Caco-2 (cell line): ENCODE measurements at regions not wholly inside any gene's neighbourhood (a gene's known extent, or its start where the extent isn't known, plus 50 kb on each side); places are given as distances from the start of the nearest gene placed in this dataset.

Source experiments
- BruUV-seq: library from RNA; stranded (reverse); fragments of 400-500 nt; replicated peaks from 2 replicates; lab custom pipeline; 2021; lab: Mats Ljungman, UMichigan
- CTCF ChIA-PET: fragments of 300-600 bp; sonication (Branson Sonifier 250); formaldehyde crosslinking; loops from one replicate; lab custom pipeline; 2022; ENCODE audit warnings: antibody characterized with exemption; lab: Charles Lee
- POLR2A ChIA-PET: fragments of 300-600 bp; sonication (Branson Sonifier 250); formaldehyde crosslinking; loops from one replicate; lab custom pipeline; 2022; ENCODE audit warnings: antibody characterized with exemption; lab: Charles Lee
- DNase-seq, 2 experiments: peaks; one replicate each; pipeline versions ENCODE4 v3.0.0 to v3.0.0-alpha.2; 2020 to 2022
- H3K27me3 ChIP-seq: replicated peaks from 2 replicates; pipeline ENCODE4 v1.6.0; 2011; ENCODE audit warnings: low read length; ENCODE audit not compliant: control insufficient read depth, insufficient read depth
- H3K36me3 ChIP-seq: 2 replicates; pipeline ENCODE4 v1.5.1; 2011; ENCODE audit warnings: low read length; ENCODE audit not compliant: control insufficient read depth, insufficient read depth
- H3K4me1 ChIP-seq: fragments of 250-450 bp; sonication (Bioruptor Pico); 2 replicates; pipeline ENCODE4 v1.5.1; 2020; ENCODE audit warnings: mild to moderate bottlenecking
- H3K4me3 ChIP-seq: 2 replicates; pipeline ENCODE4 v1.5.1; 2011; ENCODE audit warnings: low read depth, mild to moderate bottlenecking, control low read depth, low read length
- H3K9me3 ChIP-seq: fragments of 250-450 bp; sonication (Bioruptor Pico); 2 replicates; pipeline ENCODE4 v1.5.1; 2020; ENCODE audit warnings: mild to moderate bottlenecking, moderate library complexity
- H3K27ac Mint-ChIP-seq: one replicate; pipeline ENCODE4 v1.8.0; 2022; ENCODE audit warnings: mixed read lengths; ENCODE audit not compliant: unreplicated experiment
- H3K27me3 Mint-ChIP-seq: one replicate; pipeline ENCODE4 v1.8.0; 2022; ENCODE audit warnings: mixed read lengths; ENCODE audit not compliant: insufficient read depth, unreplicated experiment
- H3K36me3 Mint-ChIP-seq: one replicate; pipeline ENCODE4 v1.8.0; 2022; ENCODE audit warnings: mild to moderate bottlenecking, mixed read lengths; ENCODE audit not compliant: insufficient read depth, unreplicated experiment
- H3K4me1 Mint-ChIP-seq: one replicate; pipeline ENCODE4 v1.8.0; 2022; ENCODE audit warnings: low read depth, mixed read lengths; ENCODE audit not compliant: unreplicated experiment
- H3K4me3 Mint-ChIP-seq: one replicate; pipeline ENCODE4 v1.8.0; 2022; ENCODE audit warnings: mild to moderate bottlenecking, moderate library complexity, mixed read lengths; ENCODE audit not compliant: unreplicated experiment
- H3K9me3 Mint-ChIP-seq: one replicate; pipeline ENCODE4 v1.8.0; 2022; ENCODE audit warnings: mixed read lengths; ENCODE audit not compliant: unreplicated experiment
- CTCF ChIP-seq, 2 experiments: fragments of 200-600 bp in 1 of 2; IDR thresholded peaks; 1 replicate in 1 of 2; 2 replicates in 1 of 2; pipeline versions ENCODE4 v1.5.1 to v1.8.0; 2011 to 2022; ENCODE audit warnings: antibody characterized with exemption in 1 of 2, control low read depth in 1 of 2, inconsistent platforms in 1 of 2, low read depth in 1 of 2, low read length in 1 of 2, mild to moderate bottlenecking in 1 of 2, moderate library complexity in 1 of 2; ENCODE audit not compliant: insufficient read depth in 1 of 2, severe bottlenecking in 1 of 2, unreplicated experiment in 1 of 2
- intact Hi-C: fragments of 100-400 bp; cut with micrococcal nuclease; formaldehyde crosslinking; loops from one replicate; pipeline ENCODE4 v1.10.0; 2022; ENCODE audit not compliant: unreplicated experiment

DNA sequence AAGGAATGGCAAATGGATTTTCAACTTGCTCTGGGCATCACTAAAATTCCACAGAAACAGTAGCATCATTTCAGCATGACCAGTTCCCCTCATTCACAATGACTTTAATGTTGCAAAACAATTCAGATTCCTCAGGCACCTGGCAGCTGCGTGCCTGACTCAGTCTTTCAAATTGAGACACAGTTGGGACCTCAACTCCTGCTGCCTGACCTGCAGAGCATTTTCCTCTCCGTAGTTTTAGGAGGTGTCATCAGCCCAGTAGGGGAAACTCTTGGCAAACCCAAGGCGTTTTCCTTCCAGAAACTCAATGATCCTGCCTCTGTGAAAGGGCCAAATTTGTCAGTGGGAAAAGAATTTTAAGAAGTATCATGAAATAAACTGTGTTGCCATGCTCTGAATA lies 388.9 kb downstream of the SPRY1 start:
- no peak for DNase-seq
- H3K9me3 ChIP-seq: no peaks in the 10 kb centered on the region
- no peak overlapping the region for H3K4me3 ChIP-seq
- Mint-ChIP-seq H3K9me3 (no peaks in the 10 kb centered on the region), H3K27ac (no peak overlapping the region), H3K4me1 (no peaks in the 10 kb centered on the region), H3K27me3 (peaks cover 4% of the 10 kb centered on the region), H3K4me3 (no peak overlapping the region), H3K36me3 (no peaks in the 10 kb centered on the region)
- ChIA-PET POLR2A (no interaction called here), CTCF (no interaction called here)
- H3K36me3 ChIP-seq: no peaks in the 10 kb centered on the region
- intact Hi-C loops: no loop called here
- H3K4me1 ChIP-seq: no peaks in the 10 kb centered on the region
- H3K27me3 ChIP-seq: no peaks in the 10 kb centered on the region
- no TSS peak for BruUV-seq
- no peak for TF ChIP-seq CTCF (IDR thresholded peaks at IDR 0.05; ENCODE audit: insufficient read depth in 1 of 2, low read depth in 1 of 2, low read length in 1 of 2, severe bottlenecking in 1 of 2, unreplicated experiment in 1 of 2)

- H3K27me3 ChIP-seq: no peaks in the 10 kb centered on the region
- no TSS peak for BruUV-seq
- Mint-ChIP-seq H3K4me3 (no peak overlapping the region), H3K27ac (no peak overlapping the region), H3K27me3 (peaks cover 4% of the 10 kb centered on the region), H3K4me1 (no peaks in the 10 kb centered on the region), H3K36me3 (no peaks in the 10 kb centered on the region), H3K9me3 (no peaks in the 10 kb centered on the region)
- intact Hi-C loops: no loop called here
- no peaks in the 10 kb centered on the region for H3K4me1 ChIP-seq
- TF ChIP-seq CTCF (IDR thresholded peaks at IDR 0.05; ENCODE audit: insufficient read depth in 1 of 2, low read depth in 1 of 2, low read length in 1 of 2, severe bottlenecking in 1 of 2, unreplicated experiment in 1 of 2): no peak
- ChIA-PET POLR2A (no interaction called here), CTCF (no interaction called here)
- H3K36me3 ChIP-seq: no peaks in the 10 kb centered on the region
- no peak overlapping the region for H3K4me3 ChIP-seq
- H3K9me3 ChIP-seq: no peaks in the 10 kb centered on the region
- DNase-seq: no peak
Measured at GRCh38 chr4:123786163-123786915, 389.7 kb downstream of the SPRY1 start.

- no peak overlapping the region for H3K27ac Mint-ChIP-seq
- CTCF ChIA-PET: no interaction called here
Measured at GRCh38 chr4:123786920-123787319, 390.3 kb downstream of the SPRY1 start.

More at GRCh38 chr4:123786920-123787319, 390.3 kb downstream of the SPRY1 start:
- intact Hi-C loops: no loop called here
- Histone ChIP-seq H3K4me1 (no peaks in the 10 kb centered on the region), H3K9me3 (no peaks in the 10 kb centered on the region), H3K27me3 (no peaks in the 10 kb centered on the region), H3K36me3 (no peaks in the 10 kb centered on the region), H3K4me3 (no peak overlapping the region)
- DNase-seq: no peak
- Mint-ChIP-seq H3K4me1 (no peaks in the 10 kb centered on the region), H3K36me3 (no peaks in the 10 kb centered on the region), H3K27me3 (peaks cover 4% of the 10 kb centered on the region), H3K4me3 (no peak overlapping the region), H3K9me3 (no peaks in the 10 kb centered on the region)
- POLR2A ChIA-PET: no interaction called here
- BruUV-seq: no TSS peak
- TF ChIP-seq CTCF (IDR thresholded peaks at IDR 0.05; ENCODE audit: insufficient read depth in 1 of 2, low read depth in 1 of 2, low read length in 1 of 2, severe bottlenecking in 1 of 2, unreplicated experiment in 1 of 2): no peak
